H1 (cell line): ENCODE measurements at regions not wholly inside any gene's neighbourhood (a gene's known extent, or its start where the extent isn't known, plus 50 kb on each side); places are given as distances from the start of the nearest gene placed in this dataset.

Source experiments
- ATF3 ChIP-seq: IDR thresholded peaks from 2 replicates; pipeline ENCODE4 v1.6.1; 2011; ENCODE audit warnings: low read depth, mild to moderate bottlenecking, low read length; ENCODE audit not compliant: insufficient read depth
- BCL11A ChIP-seq, 2 experiments: IDR thresholded peaks; one replicate each; pipeline ENCODE4 v1.6.1; 2011; ENCODE audit warnings: low read depth in 2 of 2, low read length in 2 of 2, mild to moderate bottlenecking in 2 of 2
- BRCA1 ChIP-seq: IDR thresholded peaks from 2 replicates; pipeline ENCODE4 v1.6.1; 2012; ENCODE audit warnings: low read depth, low read length, improper control_type of control experiment
- CHD7 ChIP-seq: fragments of 300-600 bp; sonication (generic); IDR thresholded peaks from 2 replicates; pipeline ENCODE4 v1.7.1; 2012; ENCODE audit warnings: low read length, moderate library complexity, mild to moderate bottlenecking, inconsistent platforms; ENCODE audit not compliant: insufficient replicate concordance
- CTBP2 ChIP-seq: IDR thresholded peaks from 2 replicates; pipeline ENCODE4 v1.7.0; 2011; ENCODE audit warnings: borderline replicate concordance, mild to moderate bottlenecking, moderate library complexity, mixed read lengths, low read length; ENCODE audit not compliant: insufficient read depth, insufficient read length
- GABPA ChIP-seq: IDR thresholded peaks from 2 replicates; pipeline ENCODE4 v1.6.1; 2011; ENCODE audit warnings: mild to moderate bottlenecking, low read length, moderate library complexity, borderline replicate concordance; ENCODE audit not compliant: insufficient read depth
- JUND ChIP-seq: IDR thresholded peaks from 2 replicates; pipeline ENCODE4 v1.6.1; 2011; ENCODE audit warnings: mild to moderate bottlenecking, improper control_type of control experiment, low read length
- POLR2A ChIP-seq, 2 experiments: IDR thresholded peaks; 1 replicate in 1 of 2; 2 replicates in 1 of 2; pipeline ENCODE4 v1.6.1; 2011; ENCODE audit warnings: low read depth in 2 of 2, low read length in 2 of 2, mild to moderate bottlenecking in 2 of 2; ENCODE audit errors: control extremely low read depth in 1 of 2
- RBBP5 ChIP-seq: IDR thresholded peaks from 2 replicates; pipeline ENCODE4 v1.7.1; 2012; ENCODE audit warnings: low read depth, mild to moderate bottlenecking, inconsistent platforms, low read length, moderate library complexity, borderline replicate concordance
- SIX5 ChIP-seq: IDR thresholded peaks from 2 replicates; pipeline ENCODE4 v1.6.1; 2011; ENCODE audit warnings: mild to moderate bottlenecking, low read depth, low read length
- SP1 ChIP-seq: IDR thresholded peaks from 2 replicates; pipeline ENCODE4 v1.6.1; 2011; ENCODE audit warnings: low read depth, low read length
- SP4 ChIP-seq: IDR thresholded peaks from 2 replicates; pipeline ENCODE4 v1.6.1; 2012; ENCODE audit warnings: low read length, inconsistent platforms

DNA sequence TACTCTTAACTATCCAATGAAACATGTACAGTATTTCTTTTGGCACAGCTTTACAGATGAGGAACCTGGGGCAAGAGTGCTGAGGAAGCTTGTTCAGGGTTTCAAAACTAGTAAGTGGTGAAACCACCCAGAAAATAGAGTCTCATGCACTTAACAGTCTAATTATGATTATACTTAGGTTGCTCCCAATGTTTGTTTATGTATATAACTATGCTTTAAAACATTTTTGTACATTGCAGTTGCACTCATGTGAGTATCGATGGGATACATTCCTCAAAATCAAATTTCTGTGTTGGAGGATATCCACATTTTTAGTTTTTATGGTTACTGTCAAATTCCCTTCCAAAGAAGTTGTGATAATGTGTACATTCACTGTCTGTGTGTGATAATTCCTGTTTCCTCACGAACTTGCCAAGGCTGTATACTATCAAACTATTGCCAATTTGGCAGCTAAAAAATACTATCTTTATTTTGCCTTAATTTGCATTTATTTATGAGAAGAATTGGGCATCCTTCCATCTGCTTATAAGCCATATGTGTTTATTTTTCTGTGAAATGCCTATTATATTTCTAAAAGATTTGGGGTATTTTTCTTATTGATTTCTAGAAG lies 143.9 kb upstream of the SSTR1 start (continued):
- TF ChIP-seq CHD7 (no peak), RBBP5 (no peak), JUND (no peak), BRCA1 (no peak), POLR2A (IDR thresholded peaks at IDR 0.05; ENCODE audit: control extremely low read depth in 1 of 2, low read depth in 2 of 2, low read length in 2 of 2) (no peak), SIX5 (no peak), BCL11A (IDR thresholded peaks at IDR 0.05; ENCODE audit: low read depth in 2 of 2, low read length in 2 of 2) (no peak), ATF3 (no peak), SP4 (no peak), GABPA (no peak), SP1 (no peak), CTBP2 (no peak)
- TF ChIP-seq, all 59 proteins: peak for 0
